Motor neuron (in vitro differentiated cells): ENCODE measurements at regions not wholly inside any gene's neighbourhood (a gene's known extent, or its start where the extent isn't known, plus 50 kb on each side); places are given as distances from the start of the nearest gene placed in this dataset.

Source experiments
- ATAC-seq, 8 experiments: fragments of 200-7000 bp; cut with Tn5 transposase; replicated peaks in 6 of 8; 2 replicates each; pipeline ENCODE4 v1.8.0; 2021; ENCODE audit warnings: mild to moderate bottlenecking in 8 of 8, moderate library complexity in 8 of 8
- H3K27ac ChIP-seq, 2 donors: fragments of 250-450 bp; sonication (Bioruptor Pico); 2 replicates each; pipeline ENCODE4 v1.9.0; 2021; ENCODE audit warnings: antibody characterized with exemption in 2 of 2, mild to moderate bottlenecking in 2 of 2, moderate library complexity in 1 of 2
- H3K4me1 ChIP-seq, 2 donors: fragments of 250-450 bp; sonication (Bioruptor Pico); replicated peaks in 1 of 2; 2 replicates each; pipeline ENCODE4 v1.6.1; 2021; ENCODE audit warnings: antibody characterized with exemption in 2 of 2, mild to moderate bottlenecking in 2 of 2, moderate library complexity in 1 of 2
- H3K4me3 ChIP-seq, 5 donors: fragments of 250-450 bp; sonication (Bioruptor Pico); 2 replicates each; pipeline ENCODE4 v1.9.0; 2021; ENCODE audit warnings: antibody characterized with exemption in 5 of 5, mild to moderate bottlenecking in 5 of 5, moderate library complexity in 4 of 5
- WGBS, 10 experiments: fragments of 450-650 bp; shearing (Covaris generic); methylation state at CpG; one replicate each; pipeline ENCODE4 v1.0.0; 2022; 5-methylcytosine and 5-hydroxymethylcytosine counted together
- in situ Hi-C, 9 experiments: fragments of 400-800 bp; cut with MboI; loops; one replicate each; pipeline ENCODE4 v1.15.0; 2021; ENCODE audit warnings: low sequenced_read_pairs in 9 of 9, low pct_unique_long_range_greater_than_20kb in 2 of 9; ENCODE audit not compliant: unreplicated experiment in 9 of 9

DNA sequence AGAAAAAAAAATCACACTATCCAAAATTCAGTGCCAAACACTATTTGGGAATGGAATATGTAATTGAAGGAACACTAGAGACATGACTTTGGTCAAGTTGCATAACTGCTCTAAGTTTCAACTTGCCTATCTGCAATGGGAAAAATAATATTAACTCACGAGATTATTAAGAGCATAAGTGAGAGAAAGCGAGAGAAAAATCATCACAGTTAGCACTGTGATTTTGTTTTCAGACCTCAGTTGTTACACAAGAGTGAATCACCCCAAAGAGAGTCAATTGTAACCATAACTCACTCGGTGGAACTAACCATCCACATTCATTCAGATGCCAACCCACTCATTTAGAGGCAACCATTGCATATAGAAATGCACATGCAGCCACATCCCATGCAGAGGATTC is 147.1 kb downstream of the NHLRC3 start:
- Histone ChIP-seq H3K4me1 (no peaks in the 10 kb centered on the region), H3K4me3 (no peak overlapping the region), H3K27ac (no peak overlapping the region)
- 0 to 100% (median 41%) methylated on average over 2 to 3 of the region's 3 CpGs; no CpG with 5 or more reads in 2 of the 10 experiments for WGBS, 10 experiments
- no peak for ATAC-seq
- in situ Hi-C loops = no loop called here

DNA sequence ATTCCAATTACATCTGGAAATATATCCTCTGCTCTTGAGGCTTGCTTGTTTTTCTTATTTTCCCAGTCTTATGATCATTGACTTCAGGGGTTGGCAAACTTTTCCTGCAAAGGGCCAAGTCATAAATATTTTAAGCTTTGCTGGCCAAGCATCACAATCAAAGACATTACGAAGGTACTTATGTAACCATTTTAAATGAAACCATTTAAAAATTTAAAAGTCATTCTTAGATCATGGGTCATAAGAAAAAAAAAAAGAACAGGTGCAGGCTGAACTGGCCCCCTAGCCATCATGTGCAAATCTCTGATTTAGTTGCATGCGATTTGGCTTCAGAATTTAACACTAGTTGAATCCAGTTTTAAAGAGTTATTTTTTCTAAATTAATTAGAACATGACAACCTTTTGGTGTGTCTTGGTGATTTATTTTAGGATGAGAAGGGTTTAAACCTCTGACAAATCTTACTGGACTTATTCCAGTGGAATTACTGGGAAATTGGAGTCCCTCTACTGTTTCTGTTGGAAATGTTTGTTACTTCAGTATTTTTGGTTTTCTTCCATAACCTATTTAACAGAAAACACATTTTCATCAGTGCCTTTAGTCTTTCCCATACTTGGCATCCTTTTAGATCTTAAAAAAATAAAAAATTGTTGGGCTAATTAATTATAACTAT is 148.1 kb downstream of the NHLRC3 start:
- 0 to 100% (median 88%) methylated on average over 1 to 2 of the region's 2 CpGs; no CpG with 5 or more reads in 1 of the 10 experiments for WGBS, 10 experiments
- no peak for ATAC-seq
- in situ Hi-C loops = no loop called here
- no peak overlapping the region for H3K4me3 ChIP-seq
- H3K27ac ChIP-seq = no peak overlapping the region
- no peaks in the 10 kb centered on the region for H3K4me1 ChIP-seq

- 0 to 100% (median 67%) methylated on average over 1 of the region's 1 CpG; no CpG with 5 or more reads in 3 of the 10 experiments for WGBS, 10 experiments
- Histone ChIP-seq H3K4me1 (no peaks in the 10 kb centered on the region), H3K4me3 (no peak overlapping the region), H3K27ac (no peak overlapping the region)
- in situ Hi-C loops = no loop called here
- ATAC-seq = no peak
Observed at GRCh38 chr13:39189778-39190177, 151.5 kb downstream of the NHLRC3 start.

DNA sequence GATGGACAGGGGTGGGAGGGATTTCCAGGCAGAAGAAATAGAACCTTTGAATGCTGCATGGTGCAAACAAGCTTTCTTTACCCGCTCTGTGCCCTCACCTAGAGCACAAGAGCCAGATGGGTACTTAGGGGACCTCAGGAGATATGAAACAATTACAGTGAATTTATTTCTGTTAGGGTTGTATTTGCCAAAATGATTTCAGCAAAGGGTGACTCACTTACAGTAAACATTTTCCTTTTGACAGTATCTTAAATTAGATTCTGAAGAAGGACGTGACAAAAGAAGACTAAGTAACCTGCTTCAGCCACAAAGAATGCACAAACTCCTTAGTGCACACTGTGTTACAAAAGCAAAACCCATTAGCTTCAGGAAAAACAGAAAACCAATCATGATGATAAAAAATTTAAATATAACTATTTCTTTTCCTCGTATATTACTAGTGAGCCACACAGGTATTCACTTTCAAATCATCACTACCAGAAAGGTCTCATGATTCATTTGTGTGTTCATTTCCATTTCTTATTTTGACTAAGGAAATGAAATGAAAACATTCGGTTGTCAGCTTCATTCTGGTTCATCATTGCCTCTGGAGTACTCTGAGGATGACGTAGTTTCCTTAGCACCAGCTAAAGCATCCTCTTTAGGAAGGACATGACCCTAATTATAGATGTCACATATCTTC is 158.8 kb downstream of the NHLRC3 start:
- 39 to 96% (median 71%) methylated on average over 2 to 5 of the region's 5 CpGs; no CpG with 5 or more reads in 1 of the 10 experiments for WGBS, 10 experiments
- no peak overlapping the region for H3K27ac ChIP-seq
- H3K4me3 ChIP-seq = no peak overlapping the region
- in situ Hi-C loops = no loop called here
- H3K4me1 ChIP-seq = peaks cover 0 to 3% of the 10 kb centered on the region in 2 donors
- ATAC-seq = peak in 3 of 8 experiments; percentile 40 to 62 (median 61)

- Histone ChIP-seq H3K4me3 (no peak overlapping the region), H3K27ac (no peak overlapping the region), H3K4me1 (peaks cover 0 to 3% of the 10 kb centered on the region in 2 donors)
- ATAC-seq = peak in 3 of 8 experiments; percentile 13 to 50 (median 32)
- in situ Hi-C loops = no loop called here
Observed at GRCh38 chr13:39197647-39198007, 159.4 kb downstream of the NHLRC3 start.

DNA sequence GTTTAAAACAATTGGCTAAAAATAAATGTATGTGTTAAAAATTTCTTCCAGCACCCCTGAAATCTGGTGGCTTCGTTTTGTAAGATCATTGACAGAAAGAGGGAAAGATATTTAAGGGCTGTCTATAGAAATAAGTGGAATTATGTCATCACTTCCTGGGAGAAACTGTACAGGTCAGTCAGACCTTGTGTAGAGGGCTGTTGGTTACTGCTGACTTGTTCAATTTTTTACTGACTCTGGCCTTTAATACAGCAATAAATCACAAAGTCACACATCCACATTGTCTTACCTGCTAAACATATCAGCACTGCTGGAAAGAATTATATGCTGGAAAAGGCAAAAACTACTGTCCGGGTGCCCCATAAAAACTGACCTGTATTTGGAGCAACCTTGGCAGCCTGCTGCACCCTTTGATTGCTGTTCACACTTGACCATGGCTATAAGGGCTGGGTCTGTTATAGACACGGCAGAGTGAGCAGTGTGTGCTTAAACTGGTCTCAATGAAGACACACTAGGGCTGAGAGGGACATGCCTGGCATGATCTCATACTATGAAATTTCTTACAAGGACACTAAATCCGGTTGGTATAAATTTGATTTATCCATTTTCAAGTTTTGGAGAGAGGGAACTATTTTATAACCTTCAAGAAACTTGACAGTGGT is 162.1 kb downstream of the NHLRC3 start:
- Histone ChIP-seq H3K27ac (no peak overlapping the region), H3K4me3 (no peak overlapping the region), H3K4me1 (peaks cover 0 to 3% of the 10 kb centered on the region in 2 donors)
- ATAC-seq = peak in 5 of 8 experiments; percentile 49 to 86 (median 63)
- 10 to 100% (median 54%) methylated on average over 1 to 3 of the region's 4 CpGs; no CpG with 5 or more reads in 2 of the 10 experiments for WGBS, 10 experiments
- in situ Hi-C loops = no loop called here

GRCh38 chr13:39201180-39201579 is 162.9 kb downstream of the NHLRC3 start:
- WGBS, 10 experiments = 27 to 94% (median 85%) methylated on average over 1 to 4 of the region's 4 CpGs
- no peak overlapping the region for H3K27ac ChIP-seq

DNA sequence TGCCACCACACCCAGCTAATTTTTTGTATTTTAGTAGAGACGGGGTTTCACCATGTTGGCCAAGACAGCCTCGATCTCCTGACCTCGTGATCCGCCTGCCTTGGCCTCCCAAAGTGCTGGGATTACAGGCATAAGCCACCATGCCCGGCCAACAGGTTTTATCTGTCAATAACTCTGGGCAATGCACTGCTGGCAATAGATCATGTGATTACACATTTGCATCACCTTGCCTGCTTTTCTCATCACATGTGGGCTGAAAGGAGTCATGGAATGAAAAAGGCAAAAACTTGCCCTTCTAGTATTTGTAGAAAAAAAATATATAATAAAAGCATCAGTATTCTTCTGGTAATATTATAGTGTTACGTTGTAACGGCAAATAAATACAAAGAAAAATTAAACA is 164.5 kb downstream of the NHLRC3 start:
- Histone ChIP-seq H3K4me1 (peaks cover 0 to 3% of the 10 kb centered on the region in 2 donors), H3K4me3 (no peak overlapping the region), H3K27ac (no peak overlapping the region)
- no peak for ATAC-seq
- in situ Hi-C loops = no loop called here
- 0 to 75% (median 51%) methylated on average over 1 to 6 of the region's 7 CpGs; no CpG with 5 or more reads in 2 of the 10 experiments for WGBS, 10 experiments

More at GRCh38 chr13:39201180-39201579, 162.9 kb downstream of the NHLRC3 start:
- in situ Hi-C loops = no loop called here
- ATAC-seq = peak in 2 of 8 experiments; percentile 9 to 67
- Histone ChIP-seq H3K4me1 (peaks cover 0 to 3% of the 10 kb centered on the region in 2 donors), H3K4me3 (no peak overlapping the region)

DNA sequence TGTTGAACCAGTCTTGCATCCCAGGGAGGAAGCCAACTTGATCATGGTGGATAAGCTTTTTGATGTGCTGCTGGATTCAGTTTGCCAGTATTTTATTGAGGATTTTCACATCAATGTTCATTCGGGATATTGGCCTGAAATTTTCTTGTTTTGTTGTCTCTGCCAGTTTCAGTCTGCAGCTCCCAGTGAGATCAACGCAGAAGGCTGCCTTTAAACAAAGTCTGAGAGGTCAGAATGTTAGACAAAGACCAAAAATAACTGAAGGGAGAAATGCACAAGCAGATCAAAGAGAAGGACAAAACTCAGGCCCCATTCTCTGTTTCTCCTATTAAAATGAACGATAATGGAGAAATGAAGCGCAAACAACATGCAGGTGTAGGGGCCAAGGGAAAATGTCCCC is 170.4 kb downstream of the NHLRC3 start:
- in situ Hi-C loops = no loop called here
- 7 to 85% (median 63%) methylated on average over 1 to 4 of the region's 4 CpGs; no CpG with 5 or more reads in 1 of the 10 experiments for WGBS, 10 experiments
- Histone ChIP-seq H3K4me1 (peaks cover 0 to 15% of the 10 kb centered on the region in 2 donors), H3K27ac (no peak overlapping the region), H3K4me3 (no peak overlapping the region)
- no peak for ATAC-seq

DNA sequence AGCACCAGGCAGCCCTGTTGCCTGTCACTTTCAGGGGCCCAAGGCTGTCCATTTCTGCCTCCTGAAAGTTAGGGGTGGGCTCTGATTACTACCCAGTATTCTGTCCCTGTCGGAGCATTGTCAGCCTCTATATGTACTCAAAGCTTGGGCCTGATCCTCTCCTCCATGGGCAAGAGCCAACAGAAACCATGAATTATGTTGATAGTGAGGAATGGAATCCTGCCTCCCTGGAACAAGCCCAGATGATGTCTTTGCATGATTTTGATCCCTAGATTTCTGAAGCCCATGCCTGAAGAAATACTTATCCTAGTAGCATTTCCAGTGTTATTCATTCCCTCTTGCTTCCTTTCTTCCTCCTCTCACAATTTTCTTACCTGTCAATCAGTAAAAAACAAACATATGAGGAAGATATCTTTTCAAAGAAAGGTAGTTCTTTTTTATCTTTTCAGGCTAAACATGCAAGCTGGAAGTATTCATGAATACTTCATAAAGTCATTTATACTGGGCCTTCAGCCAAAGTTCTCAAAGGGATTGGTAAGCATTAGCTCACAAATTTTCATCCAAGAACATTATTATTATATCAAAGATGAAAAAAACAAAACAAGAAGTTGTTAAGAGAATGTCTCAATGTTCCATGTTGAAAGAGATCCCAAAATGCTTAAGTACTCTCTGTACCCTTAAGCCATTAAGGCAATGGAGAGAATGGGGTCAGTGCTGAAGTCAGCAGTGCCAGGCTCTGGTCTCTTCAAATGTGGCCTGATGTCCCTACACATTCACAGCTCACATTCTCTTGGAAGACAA is 171.7 kb downstream of the NHLRC3 start:
- in situ Hi-C loops = no loop called here
- Histone ChIP-seq H3K4me1 (peaks cover 0 to 15% of the 10 kb centered on the region in 2 donors), H3K4me3 (no peak overlapping the region), H3K27ac (no peak overlapping the region)
- ATAC-seq = peak in 2 of 8 experiments; percentile 61 to 65
- 80 to 100% (median 100%) methylated on average over 1 of the region's 1 CpG; no CpG with 5 or more reads in 7 of the 10 experiments for WGBS, 10 experiments

DNA sequence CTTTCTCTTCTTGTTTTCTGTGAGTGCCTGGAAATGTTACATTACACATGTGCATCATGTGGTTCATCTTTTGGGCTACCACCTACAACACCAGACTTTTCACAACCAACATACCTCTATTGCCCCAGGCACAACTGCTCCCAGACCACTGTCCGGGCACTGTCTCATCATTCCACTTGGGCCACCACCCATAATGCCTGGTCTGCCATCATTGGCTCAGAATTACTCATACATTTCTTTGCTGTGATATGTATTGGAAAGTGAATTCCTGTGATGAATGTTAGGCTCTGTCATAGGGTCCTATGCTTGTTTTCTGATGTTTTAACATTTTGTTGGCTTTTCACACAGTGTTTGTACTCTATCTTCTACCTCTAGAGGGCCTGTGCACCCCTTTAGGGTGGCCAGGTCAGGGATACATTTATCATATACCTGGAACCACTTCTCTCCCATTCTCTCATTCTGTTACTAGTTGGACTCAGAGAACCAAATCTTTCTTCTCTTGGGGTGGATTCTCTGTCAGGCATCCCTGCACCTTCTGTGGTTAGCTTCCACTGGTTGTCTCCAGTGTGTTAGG is 172.8 kb downstream of the NHLRC3 start:
- ATAC-seq = no peak
- in situ Hi-C loops = no loop called here
- peaks cover 0 to 15% of the 10 kb centered on the region in 2 donors for H3K4me1 ChIP-seq
- 80 to 100% methylated on average over 1 of the region's 1 CpG; no CpG with 5 or more reads in 8 of the 10 experiments for WGBS, 10 experiments
- H3K27ac ChIP-seq = no peak overlapping the region
- H3K4me3 ChIP-seq = no peak overlapping the region

DNA sequence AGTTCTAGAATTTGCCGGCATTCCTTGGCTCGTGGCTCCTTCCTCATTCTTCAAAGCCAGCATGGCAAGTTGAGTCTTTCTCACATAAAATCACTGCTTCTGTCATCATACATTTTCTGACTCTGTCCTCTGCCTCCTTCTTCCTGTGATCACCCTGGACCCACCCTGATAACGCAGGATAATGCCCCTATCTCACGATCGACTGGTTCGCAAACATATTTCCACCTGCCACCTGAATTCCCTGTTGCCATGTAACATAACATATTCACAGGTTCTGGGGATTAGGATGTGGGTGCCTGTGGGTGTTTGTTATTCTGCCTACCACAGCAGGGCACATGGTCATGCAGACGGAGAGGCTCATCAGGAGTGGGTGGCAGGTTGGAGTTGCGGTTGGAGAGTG is 177.7 kb downstream of the NHLRC3 start:
- ATAC-seq = no peak
- no peak overlapping the region for H3K4me3 ChIP-seq
- no peak overlapping the region for H3K27ac ChIP-seq
- in situ Hi-C loops = no loop called here
- WGBS, 10 experiments = 55 to 100% (median 100%) methylated on average over 1 to 7 of the region's 8 CpGs; no CpG with 5 or more reads in 1 of the 10 experiments
- peaks cover 0 to 6% of the 10 kb centered on the region in 2 donors for H3K4me1 ChIP-seq
